ENCODE measurements at regions not wholly inside any gene's neighbourhood (a gene's known extent, or its start where the extent isn't known, plus 50 kb on each side); places are given as distances from the start of the nearest gene placed in this dataset.

- TF ChIP-seq POLR2A (IDR thresholded peaks at IDR 0.05), result no peak
- TF ChIP-seq CTCF (IDR thresholded peaks at IDR 0.05), result no peak
- no peak for TF ChIP-seq EP300 (IDR thresholded peaks at IDR 0.05)
- no peak for TF ChIP-seq POLR2AphosphoS5 (IDR thresholded peaks at IDR 0.05)
Observed at GRCh38 chr12:84506282-84506681, 406.3 kb downstream of the SLC6A15 start.

Data from sigmoid colon (tissue), 4 donors.